HG02885 (cell line): ENCODE measurements at regions not wholly inside any gene's neighbourhood (a gene's known extent, or its start where the extent isn't known, plus 50 kb on each side); places are given as distances from the start of the nearest gene placed in this dataset.

Source experiments
- ATAC-seq: cut with Tn5 transposase; IDR thresholded peaks from one replicate; pipeline ENCODE4 v1.9.1; 2021; ENCODE audit warnings: mild to moderate bottlenecking; ENCODE audit not compliant: unreplicated experiment, poor library complexity

DNA sequence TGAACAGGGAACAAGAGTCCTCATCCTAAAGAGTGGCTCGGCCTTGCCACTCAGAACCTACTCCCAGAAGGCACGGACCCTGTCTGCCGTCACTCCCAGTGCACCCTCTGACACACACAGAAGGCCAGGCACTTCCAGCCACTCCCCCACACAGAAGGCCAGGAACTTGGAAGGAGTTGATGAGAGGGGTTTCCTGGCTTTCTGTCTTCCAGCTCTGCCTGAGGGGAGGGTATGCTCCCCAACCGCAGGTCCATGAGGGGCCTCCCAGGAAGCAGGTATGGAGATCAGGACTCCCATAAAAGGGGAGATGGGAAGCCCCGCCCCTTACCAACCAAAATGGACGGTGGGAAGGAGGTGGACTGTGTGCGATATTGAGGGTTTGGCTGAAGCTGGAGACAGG, 247.6 kb upstream of the IRX4 start:
- ATAC-seq = no peak

GRCh38 chr5:2129568-2130272, 247.0 kb upstream of the IRX4 start:
- no peak for ATAC-seq

DNA sequence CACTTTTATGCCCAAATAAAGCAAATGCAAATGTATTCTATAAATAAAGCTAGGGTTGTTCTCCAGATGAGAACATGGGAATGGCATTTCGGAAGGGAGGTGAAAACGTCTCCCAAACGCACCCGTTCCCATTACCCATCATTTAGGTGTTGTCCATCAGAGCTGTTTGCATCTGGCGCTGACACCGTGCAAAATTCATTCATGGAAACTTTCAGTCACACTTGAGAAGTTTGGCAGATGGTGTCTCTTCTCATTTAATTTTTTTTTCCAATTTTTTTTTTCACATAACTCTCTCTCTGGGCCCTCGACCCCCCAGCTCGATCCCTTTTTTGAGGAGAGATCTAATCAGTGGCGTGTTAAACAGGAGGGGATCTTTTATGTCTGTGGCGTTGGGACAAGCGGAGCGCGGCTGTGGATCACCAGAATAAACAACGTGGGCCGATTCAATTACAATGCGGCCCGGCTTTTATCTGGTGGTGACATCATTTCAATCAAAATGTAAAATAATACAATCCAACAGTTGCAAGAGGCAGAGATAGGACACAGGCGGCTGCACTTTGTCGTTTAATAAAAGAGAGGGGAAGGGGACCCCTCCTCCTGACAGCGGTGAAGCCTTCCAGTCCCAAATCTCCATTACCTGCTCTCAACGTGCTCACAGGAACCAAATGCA, 246.1 kb upstream of the IRX4 start:
- ATAC-seq = no peak

GRCh38 chr5:2126512-2126911, 243.8 kb upstream of the IRX4 start:
- no peak for ATAC-seq

GRCh38 chr5:2125901-2126265, 243.2 kb upstream of the IRX4 start:
- no peak for ATAC-seq

DNA sequence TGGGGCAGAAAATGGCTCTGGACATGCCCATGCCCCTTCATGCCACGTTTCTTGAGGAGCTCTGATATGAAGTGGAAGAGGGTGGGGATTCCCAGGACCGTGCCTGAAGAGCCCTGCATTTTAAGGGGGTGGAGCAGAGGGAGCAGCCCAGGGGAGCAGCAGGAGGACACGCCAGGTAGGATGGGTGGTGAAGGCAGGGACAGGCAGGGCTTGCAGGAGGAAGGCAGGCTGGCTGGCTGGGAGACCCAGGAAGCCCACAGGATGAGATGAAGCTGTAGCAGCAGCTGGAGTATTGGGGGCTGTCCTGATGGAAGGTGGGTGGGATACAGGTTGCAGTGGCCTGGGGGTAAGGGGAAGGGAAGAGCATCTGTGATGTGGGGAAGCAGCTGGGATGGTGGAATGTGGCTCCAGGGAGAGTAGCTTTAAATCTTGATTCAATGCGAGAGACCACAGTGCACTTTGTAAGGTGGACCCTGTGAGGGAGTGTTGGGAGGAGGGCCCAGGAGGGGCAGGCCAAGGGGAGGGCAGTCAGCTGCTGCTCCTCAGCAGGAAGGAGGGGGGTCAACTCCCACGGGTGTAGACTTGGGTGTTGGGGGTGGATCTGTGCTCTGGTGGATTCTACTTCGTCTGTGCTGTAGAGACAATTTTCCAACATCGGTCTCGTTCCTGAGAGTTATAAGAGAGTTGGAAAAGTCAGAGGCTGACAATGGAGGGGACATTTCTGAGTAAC, 242.6 kb upstream of the IRX4 start:
- no peak for ATAC-seq

DNA sequence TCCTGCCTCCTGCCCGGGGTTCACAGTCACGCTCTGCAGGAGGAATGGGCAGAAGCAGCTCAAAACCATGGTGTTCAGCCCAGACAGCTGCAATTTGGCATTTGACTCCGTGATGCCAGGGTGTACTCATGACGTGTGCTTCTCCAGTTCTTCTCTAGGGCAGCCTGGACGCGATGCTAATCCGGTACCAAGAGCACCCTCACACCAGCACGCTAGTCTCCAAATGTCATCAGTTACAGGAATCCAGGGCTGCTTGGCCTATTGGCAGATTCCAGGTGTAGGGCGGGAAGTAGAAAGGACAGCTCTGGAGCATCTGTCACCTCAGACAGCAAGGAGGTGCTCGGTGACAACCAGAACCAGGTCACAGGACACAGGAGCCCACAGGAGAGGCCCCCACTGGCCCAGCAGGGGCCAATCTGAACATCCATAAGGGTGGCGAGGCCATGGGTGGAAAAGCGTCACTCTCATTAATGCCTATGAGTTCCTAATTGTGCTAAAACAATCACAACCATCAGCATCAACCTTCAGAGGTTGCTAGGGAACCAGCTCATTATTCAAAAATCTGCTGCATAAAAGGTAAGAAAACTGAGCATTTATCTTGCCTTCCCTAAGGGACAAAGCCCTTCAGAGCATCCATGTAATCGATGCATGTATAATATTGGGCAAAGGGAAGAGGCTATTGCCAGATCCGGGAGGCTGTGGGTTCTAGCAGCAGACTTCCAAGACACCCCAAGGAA, 241.9 kb upstream of the IRX4 start:
- ATAC-seq = no peak

DNA sequence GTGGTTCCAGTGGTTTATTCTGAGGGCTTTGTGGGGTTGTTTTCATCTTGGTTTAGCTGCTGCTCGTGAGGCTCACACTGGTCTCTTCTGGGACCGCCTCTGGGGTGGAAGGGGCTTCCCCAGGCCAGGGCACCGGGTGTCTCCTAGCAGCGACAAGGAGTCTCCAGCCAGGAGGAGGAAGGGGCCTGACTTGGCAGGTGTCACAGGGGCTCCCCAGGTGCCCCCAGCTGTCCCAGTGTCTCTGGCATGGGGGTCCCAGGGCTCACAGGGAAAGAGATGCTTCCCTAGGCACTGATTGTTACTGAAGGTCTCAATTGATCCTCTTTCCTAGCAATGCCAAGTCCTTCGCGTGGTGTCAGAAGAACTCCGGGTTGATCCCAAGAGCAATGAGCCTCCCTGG, 241.1 kb upstream of the IRX4 start:
- no peak for ATAC-seq

DNA sequence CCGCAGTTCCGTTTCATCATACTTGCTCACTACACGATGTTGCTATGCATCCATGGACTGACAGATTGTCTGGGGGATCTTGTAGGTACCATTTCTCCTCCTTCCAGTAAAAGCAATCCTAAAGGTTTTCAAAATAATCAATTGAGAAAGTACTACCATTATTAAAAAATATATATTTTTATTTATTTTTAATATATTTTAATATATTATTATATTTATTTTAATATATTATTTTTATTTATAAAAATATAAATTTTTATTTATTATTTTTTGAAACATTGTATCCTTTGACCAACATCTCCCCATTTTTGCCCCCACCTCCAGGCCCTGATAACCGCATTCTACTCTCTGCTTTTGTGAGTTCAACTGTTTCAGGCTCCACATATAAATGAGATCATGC, 237.6 kb upstream of the IRX4 start:
- ATAC-seq = no peak

- ATAC-seq = no peak
These were observed 236.8 kb upstream of the IRX4 start for GRCh38 chr5:2119573-2119972.

GRCh38 chr5:2113348-2114131, 230.8 kb upstream of the IRX4 start:
- ATAC-seq = no peak

DNA sequence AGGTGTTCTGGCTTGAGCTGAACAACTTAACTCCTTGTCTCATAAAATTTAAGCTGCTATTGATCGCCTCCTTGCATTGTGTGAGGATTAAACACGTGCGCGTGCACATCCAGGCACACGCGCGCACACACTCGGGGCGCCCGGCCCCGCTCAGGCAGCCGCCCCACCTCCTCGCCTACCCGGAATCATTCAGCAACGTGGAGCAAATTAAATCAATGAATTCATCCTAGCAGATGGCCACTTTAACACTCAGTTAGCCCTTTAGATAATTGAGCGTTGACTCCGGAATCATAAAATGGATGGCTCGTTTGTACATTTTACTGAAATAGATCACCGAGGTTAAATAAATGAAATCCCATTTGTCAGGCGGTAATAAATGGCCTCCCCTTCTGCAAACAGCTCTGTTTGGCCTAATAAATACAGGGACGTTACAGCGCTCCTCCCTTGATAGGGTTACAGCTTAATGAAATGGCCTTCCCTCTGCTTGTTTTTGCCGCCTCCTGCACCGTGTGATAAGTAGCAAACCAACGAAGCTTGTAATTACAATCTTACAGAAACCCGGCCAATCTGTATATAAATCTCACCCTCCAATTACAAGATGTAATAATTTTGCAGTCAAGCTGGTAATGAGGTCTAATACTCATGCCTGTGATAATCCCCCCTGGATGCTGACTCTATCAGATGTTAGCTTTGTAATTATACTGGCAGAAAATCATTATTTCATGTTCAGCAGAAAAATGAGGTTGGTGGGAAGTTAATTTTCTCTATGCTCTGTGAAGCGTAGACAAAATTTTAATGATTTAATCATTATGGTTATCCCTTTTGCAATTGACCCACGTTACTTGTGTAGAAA, 229.7 kb upstream of the IRX4 start:
- ATAC-seq = no peak

GRCh38 chr5:2111569-2112105, 228.9 kb upstream of the IRX4 start:
- no peak for ATAC-seq

DNA sequence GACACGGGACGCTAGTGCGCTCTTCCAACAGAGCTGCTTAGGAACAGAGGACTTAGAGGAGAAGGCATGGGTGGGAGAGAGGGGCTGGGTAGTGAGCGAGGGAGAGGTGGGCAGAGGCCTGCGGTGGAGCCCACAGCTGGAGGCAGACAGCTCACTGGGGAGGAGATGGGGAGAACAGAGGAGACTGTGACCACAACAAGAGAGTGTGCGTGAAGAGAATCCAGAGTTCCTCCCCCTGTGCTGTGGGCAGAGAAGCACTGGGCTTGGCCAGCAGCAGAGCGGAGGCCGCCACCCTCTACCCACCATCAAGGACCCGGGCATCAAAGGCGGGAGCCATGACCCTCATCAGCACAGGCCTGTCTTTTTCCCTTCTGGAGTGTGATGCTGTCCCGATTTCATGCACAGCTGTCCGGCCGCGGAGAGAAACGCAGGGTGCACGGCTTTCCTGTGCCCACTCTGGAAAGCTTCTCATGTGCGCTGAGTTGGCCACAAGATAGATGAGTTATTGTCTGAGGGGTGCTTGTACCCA, 228.3 kb upstream of the IRX4 start:
- no peak for ATAC-seq

DNA sequence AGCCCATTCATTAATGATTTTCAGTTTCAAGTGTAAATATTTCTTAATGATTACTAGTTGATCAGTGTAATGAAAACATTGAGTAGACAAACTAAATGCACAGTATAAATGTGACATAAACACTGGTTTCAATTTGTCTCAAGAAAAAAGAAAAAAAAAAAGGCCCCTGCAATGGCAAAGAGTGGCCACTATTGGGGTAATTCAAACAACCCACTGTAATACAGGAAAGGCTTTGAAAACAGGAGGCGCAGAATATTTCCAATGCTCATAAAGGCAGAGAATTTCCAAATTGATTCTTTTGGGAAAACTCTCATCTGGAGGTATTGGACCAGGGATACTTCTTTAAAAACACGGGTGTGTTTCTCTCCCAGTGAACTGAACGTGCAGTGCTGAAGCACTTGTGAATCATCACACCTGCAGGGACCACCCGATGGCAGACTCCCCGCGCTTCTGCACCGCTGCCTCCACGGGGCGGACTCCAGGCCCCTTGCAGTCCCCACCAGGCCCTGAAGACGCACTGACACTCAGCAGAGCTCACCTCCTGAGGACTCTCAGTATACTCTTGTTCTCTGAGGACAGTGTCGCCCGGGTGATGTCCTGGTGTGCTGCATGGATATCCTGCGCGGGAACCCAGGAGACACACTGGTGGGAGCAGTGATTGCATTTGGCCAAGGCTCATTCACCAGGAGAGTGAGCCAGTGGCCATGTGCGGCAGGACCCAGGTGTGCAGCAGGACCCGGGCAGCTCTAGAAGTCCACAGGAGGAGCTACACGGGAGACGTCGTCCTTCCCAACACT, 227.6 kb upstream of the IRX4 start:
- no peak for ATAC-seq

DNA sequence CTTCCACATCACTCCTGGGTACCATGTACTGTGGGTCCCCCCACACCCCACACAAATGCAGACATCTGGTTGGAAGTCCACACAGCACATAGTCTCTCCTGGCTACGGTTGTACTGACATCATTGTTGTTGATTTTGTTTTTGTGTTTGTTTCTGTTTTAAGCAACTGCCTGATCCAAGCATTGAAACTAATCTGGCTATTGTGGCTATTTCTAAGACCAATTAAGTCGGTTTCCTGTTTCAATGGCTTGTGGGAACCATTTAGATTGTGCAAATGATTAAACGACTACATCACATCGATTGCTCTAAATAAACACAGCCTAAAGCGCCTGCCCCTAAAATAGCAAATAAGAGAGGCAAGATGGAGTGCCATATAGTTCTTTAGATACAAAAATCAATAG, 226.8 kb upstream of the IRX4 start:
- ATAC-seq = no peak

DNA sequence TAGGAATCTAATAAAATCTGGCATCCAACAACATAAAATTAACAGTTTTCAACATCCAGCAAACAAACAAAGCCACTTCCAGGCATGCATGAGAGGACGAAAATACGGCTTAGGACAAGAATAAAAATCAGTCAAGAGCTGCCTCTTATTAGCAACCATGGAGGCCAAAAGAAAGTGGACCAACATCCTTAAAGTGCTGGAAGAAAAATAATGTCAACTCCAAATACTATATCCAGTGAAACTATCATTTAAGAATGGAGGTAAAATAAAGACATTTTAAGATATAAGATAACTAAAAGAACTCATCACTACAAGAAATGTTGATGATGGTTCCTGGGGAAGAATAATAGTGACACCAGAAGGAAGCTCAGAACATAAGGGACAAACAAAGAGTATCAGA, 224.0 kb upstream of the IRX4 start:
- no peak for ATAC-seq

GRCh38 chr5:2105141-2105540, 222.4 kb upstream of the IRX4 start:
- ATAC-seq = no peak
